ENCODE measurements at regions not wholly inside any gene's neighbourhood (a gene's known extent, or its start where the extent isn't known, plus 50 kb on each side); places are given as distances from the start of the nearest gene placed in this dataset.

DNA sequence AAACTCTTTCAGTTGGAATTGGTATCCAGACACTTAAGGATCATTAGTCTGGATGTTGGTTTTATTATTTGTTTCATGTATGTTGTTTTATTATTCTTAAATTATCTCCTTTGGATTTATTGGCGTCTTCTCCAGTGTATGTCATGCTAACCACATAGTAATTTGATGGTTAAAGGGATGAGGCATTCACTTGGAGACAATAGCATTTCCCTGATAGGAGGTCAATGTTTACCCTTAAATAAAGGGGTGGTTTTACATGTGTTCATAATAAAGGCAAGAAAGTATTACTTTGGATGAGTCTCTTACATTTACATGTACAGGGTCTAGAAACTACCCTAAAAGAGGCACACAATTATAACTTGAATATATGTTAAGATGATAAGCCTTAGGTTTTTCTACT lies 51.2 kb upstream of the RNF144B start:
- no peak for DNase-seq (ENCODE audit: low read depth)
- H3K4me3 ChIP-seq (ENCODE audit: low read depth, low read length) = no peak overlapping the region
- TF ChIP-seq, protein P1, sequence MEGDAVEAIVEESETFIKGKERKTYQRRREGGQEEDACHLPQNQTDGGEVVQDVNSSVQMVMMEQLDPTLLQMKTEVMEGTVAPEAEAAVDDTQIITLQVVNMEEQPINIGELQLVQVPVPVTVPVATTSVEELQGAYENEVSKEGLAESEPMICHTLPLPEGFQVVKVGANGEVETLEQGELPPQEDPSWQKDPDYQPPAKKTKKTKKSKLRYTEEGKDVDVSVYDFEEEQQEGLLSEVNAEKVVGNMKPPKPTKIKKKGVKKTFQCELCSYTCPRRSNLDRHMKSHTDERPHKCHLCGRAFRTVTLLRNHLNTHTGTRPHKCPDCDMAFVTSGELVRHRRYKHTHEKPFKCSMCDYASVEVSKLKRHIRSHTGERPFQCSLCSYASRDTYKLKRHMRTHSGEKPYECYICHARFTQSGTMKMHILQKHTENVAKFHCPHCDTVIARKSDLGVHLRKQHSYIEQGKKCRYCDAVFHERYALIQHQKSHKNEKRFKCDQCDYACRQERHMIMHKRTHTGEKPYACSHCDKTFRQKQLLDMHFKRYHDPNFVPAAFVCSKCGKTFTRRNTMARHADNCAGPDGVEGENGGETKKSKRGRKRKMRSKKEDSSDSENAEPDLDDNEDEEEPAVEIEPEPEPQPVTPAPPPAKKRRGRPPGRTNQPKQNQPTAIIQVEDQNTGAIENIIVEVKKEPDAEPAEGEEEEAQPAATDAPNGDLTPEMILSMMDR (IDR thresholded peaks at IDR 0.05; ENCODE audit: insufficient read depth, low read length) = no peak

GRCh38 chr6:18334251-18334650 lies 52.9 kb upstream of the RNF144B start:
- DNase-seq (ENCODE audit: low read depth) = no peak
- TF ChIP-seq, protein P1 (IDR thresholded peaks at IDR 0.05; ENCODE audit: insufficient read depth, low read length) = no peak
- no peak overlapping the region for H3K4me3 ChIP-seq (ENCODE audit: low read depth, low read length)

- no peak overlapping the region for H3K4me3 ChIP-seq (ENCODE audit: low read depth, low read length)
- TF ChIP-seq, protein P1 (IDR thresholded peaks at IDR 0.05; ENCODE audit: insufficient read depth, low read length) = no peak
- DNase-seq (ENCODE audit: low read depth) = no peak
Measured at GRCh38 chr6:18330548-18331081, 56.5 kb upstream of the RNF144B start.

- no peak for DNase-seq (ENCODE audit: low read depth)
- H3K4me3 ChIP-seq (ENCODE audit: low read depth, low read length) = no peak overlapping the region
- TF ChIP-seq, protein P1 (IDR thresholded peaks at IDR 0.05; ENCODE audit: insufficient read depth, low read length) = no peak
Measured at GRCh38 chr6:18329776-18330175, 57.4 kb upstream of the RNF144B start.

DNA sequence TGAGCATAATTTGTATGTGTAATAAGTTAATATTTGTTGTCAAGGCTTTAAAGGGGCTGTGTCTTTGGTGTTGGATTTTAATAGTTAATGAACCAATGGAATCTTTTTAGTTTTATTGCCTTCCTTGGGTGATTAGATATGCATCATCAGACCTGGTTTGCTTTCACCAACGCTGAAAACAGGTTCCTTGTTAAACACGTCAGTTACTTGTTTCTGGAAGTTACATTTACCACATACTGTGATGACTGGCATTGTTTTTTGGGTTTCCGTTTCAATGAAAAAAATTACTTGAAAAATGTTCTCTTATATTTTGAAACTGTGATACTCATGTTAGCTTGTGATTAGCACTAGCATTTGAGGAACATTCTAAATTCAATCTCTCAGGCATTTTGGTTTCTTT lies 58.6 kb upstream of the RNF144B start:
- TF ChIP-seq, protein P1 (IDR thresholded peaks at IDR 0.05; ENCODE audit: insufficient read depth, low read length) = no peak
- no peak for DNase-seq (ENCODE audit: low read depth)
- no peak overlapping the region for H3K4me3 ChIP-seq (ENCODE audit: low read depth, low read length)

GRCh38 chr6:18328070-18328469 lies 59.1 kb upstream of the RNF144B start:
- H3K4me3 ChIP-seq (ENCODE audit: low read depth, low read length) = no peak overlapping the region
- DNase-seq (ENCODE audit: low read depth) = no peak
- TF ChIP-seq, protein P1 (IDR thresholded peaks at IDR 0.05; ENCODE audit: insufficient read depth, low read length) = no peak

- DNase-seq (ENCODE audit: low read depth) = peak; percentile 68
- H3K4me3 ChIP-seq (ENCODE audit: low read depth, low read length) = no peak overlapping the region
- TF ChIP-seq, protein P1 (IDR thresholded peaks at IDR 0.05; ENCODE audit: insufficient read depth, low read length) = no peak
Measured at GRCh38 chr6:18327626-18328025, 59.5 kb upstream of the RNF144B start.
